HG03135 (cell line): ENCODE measurements at regions not wholly inside any gene's neighbourhood (a gene's known extent, or its start where the extent isn't known, plus 50 kb on each side); places are given as distances from the start of the nearest gene placed in this dataset.
"Not testable (repeated sequence)": the region's sequence is repeated elsewhere in the genome, so short reads cannot be mapped to it uniquely, and the experiment has no call there.

ENCODE experiments used
- ATAC-seq: cut with Tn5 transposase; IDR thresholded peaks from one replicate; pipeline ENCODE4 v1.9.1; 2021; ENCODE audit warnings: mild to moderate bottlenecking, moderate library complexity; ENCODE audit not compliant: unreplicated experiment

DNA sequence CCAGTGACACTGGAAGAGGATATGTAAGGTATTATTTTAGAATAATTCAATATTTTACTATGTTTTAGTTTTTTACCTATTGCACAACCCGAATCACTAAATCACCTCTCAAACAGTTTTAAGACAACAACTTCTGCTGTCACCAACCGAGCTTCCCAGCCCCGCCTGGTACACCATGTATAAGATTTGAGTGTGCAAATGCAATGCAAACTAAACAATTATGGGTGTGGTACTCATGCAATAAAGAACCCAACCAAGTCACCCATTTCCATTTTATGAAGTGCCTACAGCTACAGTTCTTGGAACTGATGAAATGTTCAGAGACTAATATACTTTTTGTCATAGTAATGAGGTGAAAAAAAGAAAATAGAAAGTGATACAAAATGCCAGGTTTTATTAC, 256.2 kb downstream of the TAFA4 start:
- ATAC-seq = no peak

DNA sequence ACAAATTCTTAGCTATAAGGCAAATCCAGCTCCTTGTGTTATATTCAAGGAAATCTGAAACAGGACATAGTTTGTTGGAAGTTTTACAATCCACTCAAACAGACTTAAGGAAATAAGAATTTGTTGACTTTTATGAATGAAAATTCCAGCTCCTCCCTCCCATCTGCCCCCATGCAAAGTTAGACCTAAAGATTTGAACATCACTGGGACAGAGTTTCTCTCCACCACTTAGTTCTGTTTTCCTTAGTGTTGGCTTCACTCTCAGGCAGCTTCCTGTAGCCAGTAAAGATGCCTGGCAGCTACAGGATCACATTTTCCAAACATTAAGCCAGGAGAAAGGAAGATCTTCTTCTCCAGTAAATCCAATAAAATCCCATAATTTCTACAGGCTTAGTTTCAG, 265.0 kb downstream of the TAFA4 start:
- no peak for ATAC-seq

- no peak for ATAC-seq
Measured at GRCh38 chr3:68666429-68667136, 265.8 kb downstream of the TAFA4 start.

- ATAC-seq = no peak
Measured at GRCh38 chr3:68664276-68664675, 268.1 kb downstream of the TAFA4 start.

GRCh38 chr3:68662176-68662575, 270.2 kb downstream of the TAFA4 start:
- ATAC-seq = no peak

- ATAC-seq = not testable (repeated sequence)
Measured at GRCh38 chr3:68650657-68651056, 281.7 kb downstream of the TAFA4 start.

DNA sequence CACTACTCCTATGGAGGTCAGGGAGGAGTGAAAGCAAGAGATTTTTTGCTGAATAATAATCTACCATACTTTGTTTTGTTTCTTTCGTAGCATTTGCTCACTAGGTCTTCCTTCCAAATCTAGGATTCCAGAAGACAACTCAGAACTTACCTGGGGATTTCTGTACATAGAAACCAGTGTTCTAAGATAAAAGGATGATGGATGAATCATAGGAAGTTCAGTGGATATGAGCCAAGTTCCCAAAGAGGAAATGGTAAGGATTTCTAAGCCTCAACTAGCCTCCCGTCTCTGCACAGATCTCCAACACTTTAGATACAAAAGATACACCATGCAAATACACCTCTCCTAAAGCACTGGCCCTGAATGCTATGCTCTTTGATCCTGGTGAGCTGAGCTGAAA, 283.9 kb downstream of the TAFA4 start:
- no peak for ATAC-seq

GRCh38 chr3:68631850-68632545, 300.3 kb downstream of the TAFA4 start:
- no peak for ATAC-seq

GRCh38 chr3:68620211-68620610, 312.1 kb downstream of the TAFA4 start:
- ATAC-seq = no peak

- ATAC-seq = no peak
Measured at GRCh38 chr3:68614087-68614486, 318.3 kb downstream of the TAFA4 start.

GRCh38 chr3:68571321-68571720, 361.0 kb downstream of the TAFA4 start:
- ATAC-seq = no peak

GRCh38 chr3:68560728-68561127, 371.6 kb downstream of the TAFA4 start:
- no peak for ATAC-seq

- ATAC-seq = no peak
Measured at GRCh38 chr3:68535782-68536181, 396.6 kb downstream of the TAFA4 start.

GRCh38 chr3:68523330-68523729, 409.0 kb downstream of the TAFA4 start:
- no peak for ATAC-seq

GRCh38 chr3:68515237-68515636, 417.1 kb downstream of the TAFA4 start:
- ATAC-seq = no peak

GRCh38 chr3:68504201-68504600, 428.1 kb downstream of the TAFA4 start:
- ATAC-seq = no peak

DNA sequence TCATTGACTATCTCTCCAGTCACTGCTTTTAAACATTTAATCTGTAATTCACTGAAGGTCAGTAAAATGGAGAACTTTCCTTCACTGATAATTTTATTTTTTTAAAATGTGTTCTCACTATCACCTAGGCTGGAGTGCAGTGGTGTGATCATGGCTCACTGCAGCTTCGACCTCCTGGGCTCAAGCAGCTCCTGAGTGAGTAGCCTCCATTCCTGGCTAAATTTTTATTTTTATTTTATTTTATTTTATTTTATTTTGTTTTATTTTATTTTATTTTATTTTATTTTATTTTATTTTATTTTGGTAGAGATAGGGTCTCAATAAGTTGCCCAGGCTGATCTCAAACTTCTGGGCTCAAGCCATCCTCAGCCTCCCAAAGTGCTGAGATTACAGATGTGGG, 446.5 kb downstream of the TAFA4 start:
- not testable (repeated sequence) for ATAC-seq

DNA sequence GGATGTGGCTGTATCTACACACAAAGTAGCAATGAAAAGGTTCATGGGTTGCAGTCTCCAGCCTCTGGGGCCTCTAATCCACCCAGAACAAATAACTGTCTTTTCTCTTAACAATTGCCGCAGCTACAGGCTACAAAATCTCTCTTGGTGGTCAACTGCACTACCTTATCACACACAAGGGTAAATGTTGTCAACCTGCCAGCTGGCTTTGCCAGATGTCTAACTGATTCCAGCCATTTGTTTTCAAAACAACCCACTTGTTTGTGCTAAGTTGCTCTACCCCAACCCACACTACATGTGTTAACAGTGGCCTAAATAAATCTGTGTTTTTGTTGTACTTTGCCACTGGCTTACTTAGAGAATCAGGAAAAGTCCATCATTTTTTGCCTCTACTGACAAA, 447.3 kb downstream of the TAFA4 start:
- no peak for ATAC-seq

DNA sequence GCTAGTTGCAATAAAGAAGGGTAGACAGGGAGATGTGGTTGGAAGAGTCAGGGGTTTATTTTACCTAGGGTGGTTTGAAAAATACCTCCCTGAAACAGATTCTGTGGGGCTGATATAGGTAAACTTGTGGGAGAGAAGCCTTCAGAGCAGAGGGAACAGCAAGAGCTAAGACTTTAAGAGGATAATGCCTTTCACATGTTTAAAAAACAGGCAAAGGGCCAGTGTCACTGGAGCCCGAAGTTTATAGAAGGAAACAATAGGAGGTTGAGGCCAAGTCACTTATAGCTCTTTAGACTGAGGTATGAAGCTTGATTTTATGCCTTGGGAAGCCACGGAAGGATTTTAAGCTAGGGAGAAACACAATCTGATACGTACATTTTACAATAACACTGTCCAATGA, 448.7 kb downstream of the TAFA4 start:
- no peak for ATAC-seq

GRCh38 chr3:68483041-68483440, 449.3 kb downstream of the TAFA4 start:
- no peak for ATAC-seq

DNA sequence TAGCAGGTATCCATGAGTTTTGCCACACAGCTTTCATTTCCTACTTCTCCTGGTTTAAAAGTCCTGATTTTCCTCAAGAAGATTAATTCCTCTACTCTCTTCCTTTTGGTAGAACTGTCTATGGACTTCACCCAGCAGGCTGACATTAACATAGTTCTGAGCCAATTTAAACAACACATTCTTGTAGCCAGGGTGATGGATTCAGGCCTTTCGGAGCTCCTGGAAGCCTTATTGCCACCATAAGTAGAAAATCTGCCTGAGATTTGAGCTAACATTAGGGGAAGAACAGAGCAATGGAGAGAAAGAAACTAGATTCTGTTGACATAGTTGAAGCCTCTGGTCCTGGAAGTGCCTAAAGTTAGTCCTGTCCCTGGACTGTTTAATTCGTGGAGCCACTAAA, 449.8 kb downstream of the TAFA4 start:
- no peak for ATAC-seq

DNA sequence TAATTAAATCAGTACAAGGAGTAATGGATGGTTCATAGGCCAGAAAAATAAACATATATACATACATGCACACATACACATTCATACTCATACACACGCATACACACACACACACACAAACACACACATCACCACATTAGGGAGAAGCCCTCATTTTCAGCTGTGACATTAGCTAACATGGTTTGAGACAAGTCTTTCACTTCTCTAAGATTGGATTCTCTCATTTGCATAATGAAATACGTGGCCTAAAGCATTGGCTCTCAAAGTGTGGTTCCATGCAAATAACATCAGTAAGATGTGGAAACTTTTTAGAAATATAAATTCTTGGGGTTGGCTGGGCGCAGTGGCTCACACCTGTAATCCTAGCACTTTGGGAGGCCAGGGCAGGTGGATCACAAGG, 452.6 kb downstream of the TAFA4 start:
- ATAC-seq = no peak
